ENCODE measurements at regions not wholly inside any gene's neighbourhood (a gene's known extent, or its start where the extent isn't known, plus 50 kb on each side); places are given as distances from the start of the nearest gene placed in this dataset.

DNA sequence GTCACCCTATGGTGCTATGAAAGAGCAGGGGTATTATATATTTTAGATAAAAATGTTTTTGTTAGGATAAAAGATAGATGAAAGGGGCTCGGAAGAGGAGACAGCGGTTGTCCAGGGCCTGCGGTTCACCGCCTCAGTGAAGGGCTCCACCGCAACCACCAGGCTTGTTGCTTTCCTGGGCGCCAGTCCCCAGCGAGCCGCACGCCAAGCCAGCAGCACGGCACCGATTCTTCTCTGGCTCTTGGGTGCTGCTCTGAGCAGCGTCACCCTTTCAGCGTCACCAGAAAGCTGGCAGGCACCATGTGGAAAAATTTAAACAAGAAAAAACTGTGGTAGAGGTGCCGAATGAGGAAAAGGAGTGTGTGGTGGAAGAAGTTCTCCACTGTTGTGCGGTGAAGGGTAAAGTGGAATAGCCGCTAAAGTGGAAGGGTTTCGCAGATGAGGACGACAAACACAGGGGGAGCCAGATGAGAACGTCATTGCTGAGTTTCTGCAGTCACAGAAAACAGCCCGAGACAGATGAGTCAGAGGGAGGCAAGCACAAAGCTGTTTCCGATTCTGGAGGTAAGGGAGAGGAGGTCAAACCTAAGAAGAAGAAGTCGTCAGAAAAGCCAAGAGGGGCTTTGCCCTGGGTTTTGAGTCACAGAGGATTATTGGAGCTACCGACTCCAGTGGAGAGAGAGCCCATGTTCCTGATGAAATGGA lies 569.2 kb downstream of the ZBBX start:
- H3K4me1 ChIP-seq (ENCODE audit: insufficient read depth, low read length, poor library complexity, severe bottlenecking): no peaks in the 10 kb centered on the region
- no peak for DNase-seq (ENCODE audit: low spot score)
- no peaks in the 10 kb centered on the region for H3K9me3 ChIP-seq (ENCODE audit: low read depth, low read length, poor library complexity, severe bottlenecking)
- TF ChIP-seq, protein P1, sequence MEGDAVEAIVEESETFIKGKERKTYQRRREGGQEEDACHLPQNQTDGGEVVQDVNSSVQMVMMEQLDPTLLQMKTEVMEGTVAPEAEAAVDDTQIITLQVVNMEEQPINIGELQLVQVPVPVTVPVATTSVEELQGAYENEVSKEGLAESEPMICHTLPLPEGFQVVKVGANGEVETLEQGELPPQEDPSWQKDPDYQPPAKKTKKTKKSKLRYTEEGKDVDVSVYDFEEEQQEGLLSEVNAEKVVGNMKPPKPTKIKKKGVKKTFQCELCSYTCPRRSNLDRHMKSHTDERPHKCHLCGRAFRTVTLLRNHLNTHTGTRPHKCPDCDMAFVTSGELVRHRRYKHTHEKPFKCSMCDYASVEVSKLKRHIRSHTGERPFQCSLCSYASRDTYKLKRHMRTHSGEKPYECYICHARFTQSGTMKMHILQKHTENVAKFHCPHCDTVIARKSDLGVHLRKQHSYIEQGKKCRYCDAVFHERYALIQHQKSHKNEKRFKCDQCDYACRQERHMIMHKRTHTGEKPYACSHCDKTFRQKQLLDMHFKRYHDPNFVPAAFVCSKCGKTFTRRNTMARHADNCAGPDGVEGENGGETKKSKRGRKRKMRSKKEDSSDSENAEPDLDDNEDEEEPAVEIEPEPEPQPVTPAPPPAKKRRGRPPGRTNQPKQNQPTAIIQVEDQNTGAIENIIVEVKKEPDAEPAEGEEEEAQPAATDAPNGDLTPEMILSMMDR (conservative IDR thresholded peaks at IDR 0.05; ENCODE audit: low read depth, low read length): no peak
- TF ChIP-seq EZH2 (IDR thresholded peaks at IDR 0.05; ENCODE audit: borderline replicate concordance, low read depth, low read length, poor library complexity, severe bottlenecking): no peak
- no peak overlapping the region for H3K27ac ChIP-seq (ENCODE audit: low read depth, low read length, poor library complexity, severe bottlenecking)
- no peaks in the 10 kb centered on the region for H3K27me3 ChIP-seq (replicated peaks; ENCODE audit: insufficient read depth, low read depth, low read length, poor library complexity)
- POLR2A ChIA-PET (ENCODE audit: low non-redundant PET): no interaction called here
- intact Hi-C loops (cut with micrococcal nuclease; ENCODE audit: unreplicated experiment): no loop called here
- CTCF ChIA-PET: no interaction called here
- no TSS peak for BruUV-seq (replicated peaks)
- no peak overlapping the region for H3K4me3 ChIP-seq (ENCODE audit: low read depth, low read length, poor library complexity, severe bottlenecking)
- H3K36me3 ChIP-seq (ENCODE audit: insufficient read depth, low read length, poor library complexity, severe bottlenecking): no peaks in the 10 kb centered on the region

DNA sequence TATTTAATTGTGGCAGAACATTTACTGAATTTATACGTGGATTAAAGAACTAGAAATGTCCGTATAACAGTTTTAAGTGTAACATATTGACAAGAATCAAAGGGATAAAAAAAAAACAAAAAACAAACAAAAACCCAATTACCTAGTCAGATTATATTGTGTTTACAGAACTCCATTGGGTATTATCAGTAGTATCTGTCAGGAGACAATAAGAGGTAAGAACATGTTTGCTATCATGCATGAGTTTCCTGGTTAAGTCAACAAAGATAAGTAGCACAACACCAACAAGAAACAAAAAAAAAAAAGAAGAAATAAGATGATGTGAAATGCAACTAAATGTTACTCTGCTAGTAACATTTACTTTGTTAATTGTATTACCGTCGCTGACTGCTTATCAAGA lies 570.6 kb downstream of the ZBBX start:
- CTCF ChIA-PET: no interaction called here
- DNase-seq (ENCODE audit: low spot score): no peak
- no TSS peak for BruUV-seq (replicated peaks)
- TF ChIP-seq, protein P1 (conservative IDR thresholded peaks at IDR 0.05; ENCODE audit: low read depth, low read length): no peak
- no peak for TF ChIP-seq EZH2 (IDR thresholded peaks at IDR 0.05; ENCODE audit: borderline replicate concordance, low read depth, low read length, poor library complexity, severe bottlenecking)
- Histone ChIP-seq H3K36me3 (ENCODE audit: insufficient read depth, low read length, poor library complexity, severe bottlenecking) (no peaks in the 10 kb centered on the region), H3K4me1 (ENCODE audit: insufficient read depth, low read length, poor library complexity, severe bottlenecking) (no peaks in the 10 kb centered on the region), H3K9me3 (ENCODE audit: low read depth, low read length, poor library complexity, severe bottlenecking) (no peaks in the 10 kb centered on the region), H3K27me3 (replicated peaks; ENCODE audit: insufficient read depth, low read depth, low read length, poor library complexity) (no peaks in the 10 kb centered on the region), H3K4me3 (ENCODE audit: low read depth, low read length, poor library complexity, severe bottlenecking) (no peak overlapping the region), H3K27ac (ENCODE audit: low read depth, low read length, poor library complexity, severe bottlenecking) (no peak overlapping the region)
- POLR2A ChIA-PET (ENCODE audit: low non-redundant PET): no interaction called here
- intact Hi-C loops (cut with micrococcal nuclease; ENCODE audit: unreplicated experiment): no loop called here

DNA sequence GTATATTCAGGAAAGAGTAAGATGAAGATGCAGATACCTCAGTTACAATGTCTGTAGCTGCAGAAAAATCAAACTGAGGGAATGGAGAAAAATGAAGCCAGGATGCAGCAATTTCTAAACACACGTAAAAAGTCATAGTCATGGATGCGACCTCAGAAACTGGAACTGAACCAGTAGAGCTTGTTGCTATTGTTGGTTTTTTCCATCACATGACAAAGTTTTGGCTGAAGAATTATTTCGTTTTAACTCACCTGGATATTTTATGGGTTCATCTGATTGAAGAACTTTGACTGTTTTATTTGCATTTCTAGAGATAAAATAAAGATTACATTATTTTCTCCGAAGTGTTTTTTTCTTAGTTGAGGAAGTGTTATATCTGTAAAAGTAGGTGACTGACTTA lies 591.2 kb downstream of the ZBBX start:
- Histone ChIP-seq H3K27ac (ENCODE audit: low read depth, low read length, poor library complexity, severe bottlenecking) (no peak overlapping the region), H3K9me3 (ENCODE audit: low read depth, low read length, poor library complexity, severe bottlenecking) (no peaks in the 10 kb centered on the region), H3K36me3 (ENCODE audit: insufficient read depth, low read length, poor library complexity, severe bottlenecking) (no peaks in the 10 kb centered on the region), H3K27me3 (replicated peaks; ENCODE audit: insufficient read depth, low read depth, low read length, poor library complexity) (no peaks in the 10 kb centered on the region), H3K4me3 (ENCODE audit: low read depth, low read length, poor library complexity, severe bottlenecking) (no peak overlapping the region), H3K4me1 (ENCODE audit: insufficient read depth, low read length, poor library complexity, severe bottlenecking) (no peaks in the 10 kb centered on the region)
- intact Hi-C loops (cut with micrococcal nuclease; ENCODE audit: unreplicated experiment): no loop called here
- CTCF ChIA-PET: no interaction called here
- POLR2A ChIA-PET (ENCODE audit: low non-redundant PET): no interaction called here
- DNase-seq (ENCODE audit: low spot score): no peak
- BruUV-seq (replicated peaks): no TSS peak
- TF ChIP-seq, protein P1 (conservative IDR thresholded peaks at IDR 0.05; ENCODE audit: low read depth, low read length): no peak
- TF ChIP-seq EZH2 (IDR thresholded peaks at IDR 0.05; ENCODE audit: borderline replicate concordance, low read depth, low read length, poor library complexity, severe bottlenecking): no peak

All from A673 (cell line).